NCI-H2196 treated with DMSO at 0.1 percent for 48 hours (cell line): ENCODE measurements at regions not wholly inside any gene's neighbourhood (a gene's known extent, or its start where the extent isn't known, plus 50 kb on each side); places are given as distances from the start of the nearest gene placed in this dataset.
"Not testable (repeated sequence)": the region's sequence is repeated elsewhere in the genome, so short reads cannot be mapped to it uniquely, and the experiment has no call there.

Source experiments
- DNase-seq: peaks from one replicate; lab custom pipeline; 2025; ENCODE audit not compliant: unreplicated experiment; lab: John Stamatoyannopoulos, UW

- DNase-seq = no peak
Measured at GRCh38 chr10:128572696-128573095, 446.5 kb upstream of the MKI67 start.

- DNase-seq = no peak
Measured at GRCh38 chr10:128573281-128573845, 447.1 kb upstream of the MKI67 start.

- no peak for DNase-seq
Measured at GRCh38 chr10:128573986-128574385, 447.8 kb upstream of the MKI67 start.

- no peak for DNase-seq
Measured at GRCh38 chr10:128574581-128575210, 448.5 kb upstream of the MKI67 start.

GRCh38 chr10:128575761-128576160 lies 449.5 kb upstream of the MKI67 start:
- DNase-seq = no peak

- DNase-seq = no peak
Measured at GRCh38 chr10:128576336-128576735, 450.1 kb upstream of the MKI67 start.

GRCh38 chr10:128576943-128577670 lies 450.9 kb upstream of the MKI67 start:
- no peak for DNase-seq

- DNase-seq = no peak
Measured at GRCh38 chr10:128577958-128578750, 451.9 kb upstream of the MKI67 start.

GRCh38 chr10:128578766-128579165 lies 452.5 kb upstream of the MKI67 start:
- DNase-seq = no peak

GRCh38 chr10:128579280-128579865 lies 453.1 kb upstream of the MKI67 start:
- DNase-seq = no peak

GRCh38 chr10:128579901-128580300 lies 453.7 kb upstream of the MKI67 start:
- no peak for DNase-seq

GRCh38 chr10:128583125-128583524 lies 456.9 kb upstream of the MKI67 start:
- DNase-seq = not testable (repeated sequence)

- DNase-seq = not testable (repeated sequence)
Measured at GRCh38 chr10:128586599-128586998, 460.4 kb upstream of the MKI67 start.

- no peak for DNase-seq
Measured at GRCh38 chr10:128587689-128588088, 461.5 kb upstream of the MKI67 start.

- no peak for DNase-seq
Measured at GRCh38 chr10:128588402-128588801, 462.2 kb upstream of the MKI67 start.

GRCh38 chr10:128594688-128595087 lies 468.5 kb upstream of the MKI67 start:
- DNase-seq = no peak

GRCh38 chr10:128596906-128597305 lies 470.7 kb upstream of the MKI67 start:
- no peak for DNase-seq

GRCh38 chr10:128599030-128599429 lies 472.8 kb upstream of the MKI67 start:
- no peak for DNase-seq

- DNase-seq = no peak
Measured at GRCh38 chr10:128599538-128599937, 473.3 kb upstream of the MKI67 start.

GRCh38 chr10:128602183-128602582 lies 476.0 kb upstream of the MKI67 start:
- no peak for DNase-seq

- no peak for DNase-seq
Measured at GRCh38 chr10:128604025-128604424, 477.8 kb upstream of the MKI67 start.
